HG03108 (cell line): ENCODE measurements at regions not wholly inside any gene's neighbourhood (a gene's known extent, or its start where the extent isn't known, plus 50 kb on each side); places are given as distances from the start of the nearest gene placed in this dataset.
"Not testable (repeated sequence)": the region's sequence is repeated elsewhere in the genome, so short reads cannot be mapped to it uniquely, and the experiment has no call there.

Source experiments
- ATAC-seq: cut with Tn5 transposase; IDR thresholded peaks from one replicate; pipeline ENCODE4 v1.9.1; 2021; ENCODE audit warnings: moderate library complexity; ENCODE audit not compliant: unreplicated experiment

GRCh38 chr16:16448423-16448822 lies 69.5 kb downstream of the NPIPA7 start:
- not testable (repeated sequence) for ATAC-seq

GRCh38 chr16:16449712-16450237 lies 70.8 kb downstream of the NPIPA7 start:
- not testable (repeated sequence) for ATAC-seq

GRCh38 chr16:16451721-16452410 lies 72.9 kb downstream of the NPIPA7 start:
- not testable (repeated sequence) for ATAC-seq

GRCh38 chr16:16458579-16458978 lies 79.6 kb downstream of the NPIPA7 start:
- ATAC-seq = not testable (repeated sequence)

DNA sequence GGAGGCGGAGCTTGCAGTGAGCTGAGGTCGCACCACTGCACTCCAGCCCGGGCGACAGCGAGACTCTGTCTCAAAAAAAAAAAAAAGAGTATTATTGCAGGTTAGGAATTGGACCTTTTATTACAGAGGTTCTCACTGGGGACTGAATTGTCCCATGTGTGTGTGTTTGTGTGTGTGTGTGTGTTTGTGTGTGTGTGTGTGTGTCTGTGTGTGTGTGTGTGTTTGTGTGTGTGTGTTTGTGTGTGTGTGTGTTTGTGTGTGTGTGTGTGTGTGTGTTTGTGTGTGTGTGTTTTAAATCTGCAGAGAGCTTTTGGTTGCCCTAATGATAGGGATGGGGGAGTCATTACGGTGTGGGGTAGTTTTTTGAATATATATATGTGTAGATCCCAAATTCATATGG lies 84.9 kb downstream of the NPIPA7 start:
- not testable (repeated sequence) for ATAC-seq

DNA sequence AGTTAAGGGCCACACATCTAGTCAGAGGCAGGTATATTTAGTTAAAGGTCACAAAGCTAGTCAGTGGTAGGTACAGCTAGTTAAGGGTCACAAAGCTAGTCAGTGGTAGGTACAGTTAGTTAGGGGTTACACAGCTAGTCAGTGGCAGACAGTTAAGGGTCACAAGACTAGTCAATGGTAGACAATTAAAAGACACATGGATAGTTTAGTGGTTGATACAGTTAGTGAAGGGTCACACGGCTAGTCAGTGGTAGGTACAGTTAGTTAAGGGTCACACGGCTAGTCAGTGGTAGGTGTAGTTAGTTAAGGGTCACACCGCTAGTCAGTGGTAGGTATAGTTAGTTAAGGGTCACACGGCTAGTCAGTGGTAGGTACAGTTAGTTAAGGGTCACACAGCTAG lies 110.0 kb downstream of the NPIPA7 start:
- not testable (repeated sequence) for ATAC-seq

DNA sequence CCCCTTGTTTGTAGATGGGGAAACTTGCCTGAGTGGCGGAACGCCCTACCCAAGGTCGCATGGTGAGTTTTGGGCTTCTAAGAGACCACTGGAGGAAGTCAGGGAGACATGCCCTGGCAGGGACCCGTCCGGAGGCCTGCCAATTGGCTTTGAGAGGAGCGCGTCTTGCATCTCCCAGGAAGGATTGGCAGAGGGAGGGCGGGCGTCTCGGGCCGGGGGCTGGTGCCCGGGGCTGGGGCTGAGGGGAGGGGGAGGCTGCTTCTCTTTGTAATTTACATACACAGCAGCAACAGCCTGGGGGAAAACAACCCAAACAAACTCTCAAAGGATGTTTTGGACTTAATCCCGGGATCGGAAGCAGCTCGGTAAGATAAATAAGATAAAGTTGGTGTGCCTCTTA lies 110.5 kb downstream of the NPIPA7 start:
- not testable (repeated sequence) for ATAC-seq

DNA sequence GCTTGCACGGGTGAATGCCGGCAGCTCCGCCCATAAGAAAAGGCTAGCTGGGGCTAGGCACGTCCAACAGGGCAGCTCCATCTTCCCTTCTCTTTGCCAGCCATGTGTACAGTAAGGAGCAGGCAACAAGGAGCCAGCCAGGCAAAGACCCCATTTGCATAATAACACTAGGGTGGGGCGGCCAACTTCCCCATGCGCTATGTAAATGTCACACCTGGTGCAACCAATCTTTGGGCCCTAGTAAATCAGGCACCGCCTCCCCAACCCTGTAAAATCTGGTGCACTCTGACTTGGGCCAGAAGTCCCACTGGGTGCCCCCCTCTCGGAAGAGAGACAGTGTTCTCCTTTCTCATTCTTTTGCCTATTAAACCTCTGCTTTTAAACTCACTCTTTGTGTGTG lies 115.2 kb downstream of the NPIPA7 start:
- not testable (repeated sequence) for ATAC-seq

DNA sequence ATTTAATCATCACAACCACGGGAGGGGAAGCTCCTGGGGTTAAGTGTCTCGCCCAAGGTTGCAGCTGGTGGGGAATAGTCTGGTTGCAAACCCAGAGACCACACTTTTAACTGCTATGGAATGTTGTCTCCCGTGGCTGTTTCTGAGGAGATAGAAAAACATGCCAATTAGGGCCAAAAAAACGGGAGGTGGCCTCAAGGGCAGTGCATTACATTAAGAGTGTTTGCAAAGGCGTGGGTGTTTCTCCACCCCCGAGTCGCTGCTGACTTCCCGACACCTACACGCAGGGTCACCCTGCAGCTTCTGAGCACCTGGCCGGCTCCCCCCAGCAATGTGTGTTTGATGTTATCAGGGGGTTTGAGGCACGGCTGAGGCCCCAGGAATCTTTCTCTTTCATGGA lies 116.1 kb downstream of the NPIPA7 start:
- ATAC-seq = not testable (repeated sequence)

GRCh38 chr16:16499875-16500274 lies 120.9 kb downstream of the NPIPA7 start:
- not testable (repeated sequence) for ATAC-seq

- not testable (repeated sequence) for ATAC-seq
Observed at GRCh38 chr16:16507041-16507440, 128.1 kb downstream of the NPIPA7 start.

- not testable (repeated sequence) for ATAC-seq
Observed at GRCh38 chr16:16508344-16508743, 129.4 kb downstream of the NPIPA7 start.

DNA sequence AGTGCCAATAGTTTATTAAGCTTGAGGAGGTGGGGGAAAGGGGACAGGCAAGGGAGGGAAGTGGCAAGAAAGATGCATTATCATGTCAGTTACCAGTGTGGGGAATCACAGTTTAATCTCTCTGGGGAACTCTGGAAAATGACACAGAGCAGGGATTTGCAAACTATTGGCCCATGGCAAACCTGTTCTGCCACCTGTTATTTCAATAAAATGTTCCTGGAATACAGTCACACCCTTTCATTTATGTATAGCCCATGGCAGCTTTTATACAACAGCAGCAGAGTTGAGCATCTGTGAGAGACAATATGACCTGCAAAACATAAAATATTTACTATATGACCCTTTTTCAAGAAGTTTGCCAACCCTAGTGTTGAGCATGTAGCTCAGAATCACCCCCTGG lies 140.5 kb downstream of the NPIPA7 start:
- not testable (repeated sequence) for ATAC-seq

DNA sequence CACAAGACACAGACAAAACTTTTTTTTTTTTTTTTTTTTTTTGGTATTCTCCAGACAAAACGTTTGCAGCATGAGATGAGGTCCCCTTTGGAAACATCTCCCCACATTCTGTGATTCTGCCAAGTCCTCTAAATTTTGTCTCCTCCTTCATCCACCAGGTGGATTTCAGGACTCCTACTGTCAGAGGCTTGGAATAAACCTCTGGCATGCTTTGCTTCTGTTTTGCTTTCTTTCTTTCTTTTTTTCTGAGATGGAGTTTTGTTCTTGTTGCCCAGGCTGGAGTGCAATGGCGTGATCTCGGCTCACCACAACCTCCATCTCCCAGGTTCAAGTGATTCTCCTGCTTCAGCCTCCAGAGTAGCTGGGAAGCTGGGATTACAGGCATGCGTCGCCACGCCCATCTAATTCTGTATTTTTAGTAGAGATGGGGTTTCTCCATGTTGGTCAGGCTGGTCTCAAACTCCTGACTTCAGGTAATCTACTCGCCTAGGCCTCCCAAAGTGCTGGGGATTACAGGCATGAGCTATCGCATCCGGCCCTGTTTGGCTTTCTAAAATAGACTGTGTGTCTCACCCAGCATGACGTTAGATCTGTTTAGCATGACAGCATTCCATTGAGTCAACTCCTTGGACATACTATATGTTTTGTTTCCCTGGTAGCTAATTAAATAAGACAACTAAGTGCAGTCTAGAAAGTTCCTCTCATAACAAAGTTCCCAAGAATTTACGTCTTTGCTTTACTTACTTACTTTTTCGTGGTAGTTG lies 142.5 kb downstream of the NPIPA7 start:
- not testable (repeated sequence) for ATAC-seq

GRCh38 chr16:16526998-16527397 lies 148.1 kb downstream of the NPIPA7 start:
- ATAC-seq = not testable (repeated sequence)

- ATAC-seq = not testable (repeated sequence)
Observed at GRCh38 chr16:16530744-16531143, 151.8 kb downstream of the NPIPA7 start.

DNA sequence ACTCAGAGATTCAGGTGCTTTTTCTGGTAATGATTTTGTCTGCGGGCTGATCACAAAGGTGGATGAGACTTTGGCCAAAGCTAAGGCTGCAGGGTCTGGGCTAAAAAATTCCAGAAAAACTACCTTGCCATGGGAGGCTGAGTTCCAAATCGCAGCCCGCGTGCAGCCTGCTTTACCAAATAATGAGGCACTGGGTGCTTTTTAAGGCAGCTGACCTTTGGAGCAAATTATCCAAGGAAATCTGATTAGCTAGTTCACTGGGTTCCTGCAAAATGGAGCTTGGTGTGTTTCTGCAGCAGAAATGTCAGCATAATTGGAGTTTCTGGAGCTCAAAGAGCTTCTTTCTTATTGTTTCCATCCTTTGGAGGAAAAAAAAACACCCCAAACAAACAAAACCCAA lies 156.6 kb downstream of the NPIPA7 start:
- ATAC-seq = not testable (repeated sequence)

DNA sequence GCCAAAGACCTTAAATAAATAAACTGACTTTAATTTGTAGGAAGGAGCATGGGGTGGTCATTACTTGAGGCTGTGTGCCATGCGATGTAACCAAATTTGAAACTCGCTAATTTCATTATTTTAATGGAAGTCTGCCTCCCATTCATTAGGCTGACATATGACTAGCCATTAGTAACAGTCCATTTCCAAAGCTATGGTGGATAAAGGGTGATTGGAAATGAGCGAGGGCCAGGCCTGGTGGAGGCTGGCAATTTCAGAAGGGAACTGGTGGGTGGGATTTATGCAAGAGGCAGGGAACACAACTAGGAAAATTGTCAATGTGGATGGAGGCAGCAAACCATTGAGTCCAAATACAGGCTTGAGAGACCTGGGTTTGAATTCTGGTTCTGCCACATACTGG lies 157.2 kb downstream of the NPIPA7 start:
- not testable (repeated sequence) for ATAC-seq

- ATAC-seq = not testable (repeated sequence)
Observed at GRCh38 chr16:16549710-16550109, 170.8 kb downstream of the NPIPA7 start.

- ATAC-seq = not testable (repeated sequence)
Observed at GRCh38 chr16:16550824-16551223, 171.9 kb downstream of the NPIPA7 start.

- not testable (repeated sequence) for ATAC-seq
Observed at GRCh38 chr16:16552819-16553340, 173.9 kb downstream of the NPIPA7 start.
